Stimulated activated CD4-positive, alpha-beta T cell treated with anti-CD3 and anti-CD28 coated beads, Interleukin-4, amount 100 ng/mL, for 48 hours (primary cell): ENCODE measurements at regions not wholly inside any gene's neighbourhood (a gene's known extent, or its start where the extent isn't known, plus 50 kb on each side); places are given as distances from the start of the nearest gene placed in this dataset.

ENCODE experiments used
- DNase-seq, 2 donors: peaks; one replicate each; pipeline ENCODE4 v3.0.0-alpha.2; 2020; ENCODE audit warnings: low read depth in 2 of 2

DNA sequence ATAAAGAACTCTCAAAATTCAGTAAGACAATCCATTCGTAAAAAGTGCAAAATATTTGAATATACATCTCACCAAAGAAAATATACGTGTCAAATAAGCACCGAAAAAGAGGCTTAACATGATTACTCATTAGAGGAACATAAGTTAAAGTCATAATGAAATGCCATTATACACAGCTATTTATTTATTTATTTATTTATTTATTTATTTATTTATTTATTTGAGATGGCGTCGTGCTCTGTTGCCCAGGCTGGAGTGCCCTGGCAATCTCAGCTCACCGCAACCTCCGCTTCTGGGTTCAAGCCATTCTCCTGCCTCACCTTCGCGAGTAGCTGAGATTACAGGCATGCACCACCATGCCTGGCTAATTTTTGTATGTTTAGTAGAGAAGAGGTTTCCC, 203.6 kb upstream of the UBASH3B start:
- DNase-seq = no peak

DNA sequence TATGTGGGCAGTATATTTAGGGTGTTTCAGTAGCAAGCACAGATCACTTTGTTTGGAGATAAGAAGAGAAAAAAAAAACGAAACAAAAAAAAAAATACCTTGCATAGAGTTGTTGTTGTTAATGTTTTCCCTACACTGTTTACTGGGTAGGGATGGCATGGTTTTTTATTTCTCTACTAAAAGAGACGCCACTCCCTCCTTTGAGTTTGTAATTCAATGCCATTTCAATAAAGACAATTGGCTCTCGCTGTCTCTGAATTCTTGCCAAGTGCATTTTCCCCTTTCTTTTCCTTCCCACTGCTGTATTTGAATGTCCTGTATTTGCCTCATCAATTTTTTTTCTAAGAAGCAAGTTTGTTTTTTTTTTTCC, 213.9 kb upstream of the UBASH3B start:
- no peak for DNase-seq

DNA sequence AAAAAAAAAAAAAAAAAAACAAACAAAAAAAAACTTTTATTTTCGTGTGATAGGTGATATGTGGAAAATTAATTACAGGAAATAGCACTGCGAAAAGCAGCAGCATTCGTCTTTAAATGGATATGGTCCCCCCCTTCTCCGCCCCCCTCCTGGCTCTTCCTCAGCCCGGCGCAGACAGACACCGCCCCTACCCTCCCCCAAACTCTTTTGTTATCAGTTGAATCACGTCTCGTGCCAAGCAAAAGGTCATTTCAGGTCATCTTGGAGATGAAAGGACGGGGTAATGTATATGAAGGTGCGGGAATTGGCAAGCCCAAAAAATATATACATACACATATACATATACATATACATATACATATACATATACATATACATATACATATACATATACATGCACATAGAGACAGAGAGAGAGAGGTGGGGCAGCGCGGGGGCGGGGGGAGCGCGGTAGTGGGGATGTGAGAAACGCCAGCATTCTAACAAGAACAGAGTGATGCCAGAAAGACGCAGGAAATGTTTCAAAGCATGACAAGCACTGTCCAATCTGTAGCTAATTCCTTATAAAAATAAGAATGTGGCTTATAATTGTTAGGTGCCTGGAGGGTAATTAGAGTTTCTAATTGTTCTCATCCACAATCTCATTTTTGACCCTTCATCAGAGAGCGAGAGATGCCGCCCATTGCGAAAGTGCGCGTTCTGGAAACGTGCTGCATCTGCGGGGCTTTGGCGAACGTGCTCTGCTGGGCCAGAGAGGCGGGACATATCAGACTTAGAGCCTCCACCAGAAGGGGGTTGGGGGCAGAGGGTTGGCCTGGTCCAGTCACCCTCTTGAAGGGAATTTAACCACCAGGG, 214.5 kb upstream of the UBASH3B start:
- no peak for DNase-seq

DNA sequence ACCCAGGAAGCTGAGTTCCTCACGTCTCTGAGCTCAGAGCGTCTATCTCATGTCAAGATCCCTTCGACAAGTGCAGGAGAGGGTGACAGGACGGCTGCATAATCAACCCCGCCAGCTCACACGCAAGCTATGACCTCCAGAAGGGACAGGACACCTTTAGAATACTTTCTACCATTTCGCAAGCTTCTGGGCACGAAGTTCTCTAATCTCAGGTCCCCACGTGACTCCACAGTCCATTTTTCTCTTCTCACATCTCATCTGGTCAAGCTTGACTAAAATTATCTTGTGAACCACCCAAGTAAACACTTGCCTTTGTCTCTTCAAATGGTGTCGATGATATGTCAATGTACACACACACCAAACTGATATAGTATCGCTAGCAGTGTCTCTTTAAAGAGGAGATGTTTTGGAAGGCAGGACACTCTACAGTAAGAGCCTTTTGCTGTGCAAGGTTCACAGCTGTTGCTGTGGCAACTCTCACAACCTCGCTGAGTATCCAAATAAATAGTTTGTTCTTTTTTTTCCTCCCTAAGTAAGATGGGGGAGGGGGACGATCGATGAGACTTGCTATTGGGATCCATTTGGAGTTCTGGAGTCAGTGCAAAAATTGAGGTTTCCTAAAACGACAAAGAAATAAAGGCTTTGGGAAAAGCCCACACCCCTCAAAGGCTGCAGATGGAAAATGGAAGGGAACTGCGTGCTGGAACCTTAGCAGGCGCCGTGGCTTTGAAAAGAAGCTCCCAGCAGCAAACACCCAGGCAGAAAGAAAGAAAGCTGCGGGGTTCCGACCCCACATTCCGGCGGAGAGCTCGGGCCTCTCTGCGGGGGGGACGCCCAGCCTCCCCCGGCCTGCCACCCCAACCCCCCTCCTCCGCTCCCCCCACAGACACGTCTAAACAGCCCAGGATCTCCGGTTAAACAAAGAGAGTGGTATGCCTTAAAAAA, 215.4 kb upstream of the UBASH3B start:
- DNase-seq = no peak

DNA sequence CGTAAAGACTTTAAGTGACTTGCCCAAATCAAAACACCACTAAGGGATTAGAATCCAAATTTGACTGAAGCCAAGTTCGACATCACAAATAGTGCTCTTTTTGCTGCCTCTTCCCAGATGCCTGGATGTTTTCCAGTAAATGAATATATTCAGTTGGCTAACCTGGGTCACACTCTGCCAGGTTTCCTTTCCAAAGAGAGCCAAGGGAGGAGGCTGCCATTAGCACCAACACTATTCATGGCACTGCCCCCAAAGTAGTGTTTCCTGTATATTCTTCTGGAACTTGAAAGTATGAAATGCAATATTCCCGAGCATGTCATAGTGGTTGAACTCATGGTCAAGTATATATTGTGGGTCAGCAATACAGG, 219.3 kb upstream of the UBASH3B start:
- DNase-seq = no peak

DNA sequence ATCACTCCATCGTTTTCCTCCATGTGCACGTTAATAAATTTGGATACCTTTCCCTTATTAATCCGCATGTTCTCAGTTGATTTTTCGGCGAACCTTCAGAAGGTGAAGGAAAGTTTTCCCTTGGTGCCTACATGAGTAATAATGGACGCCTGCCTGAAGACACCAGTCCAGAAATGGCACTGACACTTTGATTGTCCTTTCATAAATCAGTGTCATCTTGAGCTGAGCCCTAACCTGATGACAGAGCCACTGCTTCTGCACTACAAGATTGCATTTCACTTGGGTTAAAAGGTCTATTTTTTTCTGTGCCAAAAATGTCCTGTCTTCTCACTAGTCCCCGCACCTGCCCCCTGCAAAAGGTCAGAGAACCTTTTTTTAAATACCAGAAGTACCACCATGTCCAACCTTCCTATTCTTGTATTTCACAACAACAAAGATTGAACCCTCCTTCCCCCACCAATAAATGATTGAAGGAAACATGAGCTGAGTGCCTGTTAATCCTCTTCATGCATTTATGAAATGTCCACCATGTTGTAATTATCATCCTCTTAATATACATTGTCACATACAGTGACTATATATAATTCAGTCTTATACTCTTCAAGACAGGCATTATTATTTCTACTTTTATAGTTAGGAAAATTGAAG, 219.9 kb upstream of the UBASH3B start:
- no peak for DNase-seq

DNA sequence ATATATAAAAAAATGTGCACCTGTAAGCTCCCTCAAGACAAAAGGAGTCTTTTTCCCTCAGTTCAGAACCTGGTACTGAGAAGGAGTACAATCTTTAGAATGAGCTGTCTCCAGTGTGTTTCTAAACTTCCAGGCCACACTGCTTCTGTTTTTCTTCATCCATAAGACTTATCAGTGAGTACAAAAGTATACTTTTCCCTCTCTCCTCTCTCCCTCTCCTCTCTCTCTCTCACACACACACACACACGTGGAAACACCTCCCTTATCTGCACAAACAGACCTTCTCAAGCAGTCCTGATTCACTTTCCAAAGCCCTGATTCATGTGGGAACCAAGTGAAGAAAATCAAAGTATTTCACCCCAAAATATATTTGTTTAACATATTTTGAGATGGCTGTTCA, 220.7 kb upstream of the UBASH3B start:
- no peak for DNase-seq

DNA sequence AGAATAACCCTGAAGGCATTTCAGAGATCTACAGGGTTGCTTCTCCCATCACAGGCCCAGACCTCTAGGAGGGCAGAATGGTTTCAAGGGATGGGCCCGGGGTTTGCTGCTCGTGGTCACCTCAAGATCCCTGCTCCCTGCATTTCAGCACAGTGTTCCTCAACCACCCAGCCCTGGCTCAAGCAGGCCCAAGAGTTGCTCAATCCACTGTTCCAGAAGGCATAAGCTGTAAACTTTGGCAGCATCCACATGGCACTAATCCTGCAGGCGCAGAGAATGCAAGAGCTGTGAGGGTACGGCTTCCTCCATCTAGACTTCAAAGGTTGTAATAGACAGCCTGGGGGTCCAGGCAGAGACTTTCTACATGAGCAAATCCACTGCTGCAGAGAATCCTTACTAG, 225.0 kb upstream of the UBASH3B start:
- DNase-seq = no peak

DNA sequence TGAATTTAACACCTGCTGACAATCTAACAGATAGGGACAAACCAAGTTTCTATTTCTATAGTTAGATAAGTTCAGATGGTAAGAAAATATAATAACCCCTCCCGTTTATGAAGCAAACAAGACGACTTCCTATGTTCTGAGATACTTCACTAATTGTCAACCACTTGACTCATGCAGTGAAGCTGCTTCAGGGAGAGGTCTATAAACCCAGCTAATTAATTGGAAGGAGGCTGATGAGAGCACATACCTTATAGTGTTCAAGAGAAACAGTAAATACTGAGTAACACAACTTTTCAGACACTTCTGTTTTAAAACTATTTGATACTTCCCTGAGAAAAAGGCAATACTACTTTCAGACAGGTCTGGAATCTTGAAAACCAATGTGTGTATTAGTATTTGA, 229.4 kb upstream of the UBASH3B start:
- DNase-seq = no peak

DNA sequence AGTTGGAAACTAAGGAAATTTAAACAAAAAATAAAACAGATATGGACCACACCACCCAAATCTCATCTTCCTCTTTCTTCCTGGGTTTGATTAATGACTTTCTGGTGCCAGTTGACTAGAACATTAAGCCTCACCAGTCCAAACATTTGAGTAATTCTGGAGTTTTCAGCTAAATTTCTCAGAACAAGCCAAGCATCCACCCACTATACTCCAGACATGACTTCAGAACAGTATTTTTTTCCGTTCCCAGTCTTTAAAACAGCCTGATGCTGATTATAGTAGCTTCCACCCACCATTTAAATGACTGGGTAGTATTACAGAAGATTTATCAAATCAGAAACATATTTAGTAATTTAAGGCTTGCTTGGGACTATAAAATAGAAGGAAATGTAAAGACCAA, 230.9 kb upstream of the UBASH3B start:
- no peak for DNase-seq

DNA sequence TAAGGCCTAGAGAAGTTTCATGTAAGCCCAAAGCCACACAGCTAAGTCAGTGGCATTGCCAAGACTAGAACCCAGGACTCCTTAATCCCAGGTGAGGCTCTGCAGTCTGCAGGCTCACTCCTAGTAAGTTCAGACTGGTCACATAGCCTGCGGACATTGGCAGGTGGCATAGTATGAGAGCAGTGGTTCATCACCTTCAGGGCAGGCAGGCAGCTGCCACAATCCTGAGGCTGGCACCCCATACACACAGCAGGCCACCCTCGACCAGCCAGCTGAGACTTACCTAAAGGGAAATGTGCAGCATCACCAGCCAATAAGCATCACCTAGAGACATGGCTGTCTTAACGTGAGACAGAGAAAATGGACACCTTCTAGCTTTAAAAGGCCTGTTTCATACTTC, 231.6 kb upstream of the UBASH3B start:
- DNase-seq = no peak

DNA sequence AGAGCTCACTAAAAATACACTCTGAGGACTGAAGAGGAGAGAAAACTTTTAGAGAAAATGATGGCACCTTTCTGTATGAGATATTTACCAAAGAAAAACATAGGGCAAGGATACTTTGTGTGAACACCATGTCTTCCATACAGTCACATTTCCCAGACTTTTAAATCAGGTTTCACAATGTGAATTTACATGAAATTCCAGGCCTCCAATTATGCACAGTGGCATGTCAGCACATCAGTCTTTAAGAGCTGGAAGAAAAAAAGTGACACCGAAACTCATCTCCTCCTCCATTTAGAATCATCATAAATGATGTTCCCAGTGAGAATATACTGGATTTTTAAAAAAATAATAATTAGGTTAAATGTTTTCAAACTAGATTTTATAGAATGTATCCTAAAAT, 232.2 kb upstream of the UBASH3B start:
- DNase-seq = no peak

DNA sequence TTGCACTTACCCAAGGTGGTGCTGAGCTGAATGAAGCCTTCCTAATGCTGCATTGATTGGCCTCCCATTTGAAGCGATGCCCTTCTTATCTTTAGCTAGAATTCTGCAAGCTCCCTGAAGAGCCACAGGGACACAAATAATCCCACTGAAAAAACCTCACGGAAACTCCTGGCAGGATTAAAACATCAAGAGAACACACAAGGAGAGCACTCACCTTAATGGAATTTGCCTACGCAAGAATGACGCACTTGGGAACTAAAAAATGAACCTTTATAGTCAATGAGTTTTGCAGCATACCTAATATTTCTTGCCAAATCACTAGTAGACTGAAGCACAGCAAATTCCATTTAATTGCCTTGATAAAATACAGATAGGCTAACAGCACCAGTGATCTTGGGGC, 232.8 kb upstream of the UBASH3B start:
- DNase-seq = no peak

DNA sequence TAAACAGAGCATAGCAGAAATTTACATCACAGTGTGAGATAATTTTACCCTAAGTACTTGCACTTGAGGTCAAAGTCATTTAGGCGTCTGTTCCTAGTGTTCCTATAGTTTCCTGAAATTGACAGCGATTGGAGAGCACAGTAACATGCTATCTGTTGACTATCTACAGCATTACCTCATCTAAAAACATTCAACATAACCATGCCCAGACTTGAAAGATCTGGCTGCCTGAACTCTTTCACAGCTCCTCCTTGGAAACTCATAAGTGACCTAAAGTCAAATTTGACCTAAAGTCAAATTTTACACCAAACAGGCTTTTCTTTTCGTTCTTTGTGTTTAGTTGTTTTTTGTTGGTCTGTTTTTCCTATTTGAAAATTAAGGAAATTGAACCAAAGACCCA, 233.8 kb upstream of the UBASH3B start:
- no peak for DNase-seq

DNA sequence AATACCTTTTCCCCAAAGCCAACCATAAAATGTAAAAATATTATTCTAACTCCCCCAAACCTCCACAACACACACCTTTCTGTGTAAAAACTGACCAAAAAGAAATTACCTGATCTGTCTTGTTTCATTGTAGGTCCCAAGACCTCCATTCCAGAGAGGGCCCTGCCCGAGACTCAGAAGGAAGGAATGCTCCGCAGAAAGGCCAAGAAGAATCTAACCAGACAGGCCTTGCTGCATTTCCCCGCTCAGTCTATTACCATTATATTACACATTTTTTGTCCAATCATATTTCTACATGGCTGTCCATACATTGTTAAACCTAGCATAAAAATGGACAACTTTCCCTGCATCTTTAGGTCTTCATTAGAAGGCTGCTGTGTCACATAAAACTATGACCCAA, 237.5 kb upstream of the UBASH3B start:
- DNase-seq = no peak

DNA sequence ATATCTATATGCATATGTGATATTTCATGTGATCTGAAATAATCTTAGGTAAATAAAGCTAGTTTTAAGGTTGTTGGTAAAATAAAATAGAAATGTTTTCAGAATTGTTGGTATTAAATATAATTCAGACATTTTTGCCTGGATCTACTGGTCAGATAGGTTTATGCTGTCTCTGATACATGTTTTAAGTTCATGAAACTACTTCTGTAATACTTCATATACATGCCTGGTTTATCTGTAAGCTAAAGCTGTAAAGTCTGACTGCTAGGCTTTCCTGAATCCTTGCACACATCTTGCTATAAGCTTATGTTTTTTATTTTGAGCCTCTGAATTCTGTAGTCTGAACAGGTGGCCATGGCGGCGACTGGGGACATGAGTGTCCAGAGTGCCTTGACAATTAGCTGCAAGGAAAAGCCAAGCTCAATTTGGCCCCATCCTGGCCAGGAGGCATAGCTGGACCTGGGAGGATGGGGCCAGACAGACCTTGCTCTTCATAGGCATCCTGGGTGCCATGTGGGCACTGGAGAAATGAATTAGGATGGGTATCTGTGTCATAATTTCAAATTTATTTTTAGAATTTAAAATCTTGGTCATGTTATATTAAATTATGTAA, 241.0 kb upstream of the UBASH3B start:
- no peak for DNase-seq

DNA sequence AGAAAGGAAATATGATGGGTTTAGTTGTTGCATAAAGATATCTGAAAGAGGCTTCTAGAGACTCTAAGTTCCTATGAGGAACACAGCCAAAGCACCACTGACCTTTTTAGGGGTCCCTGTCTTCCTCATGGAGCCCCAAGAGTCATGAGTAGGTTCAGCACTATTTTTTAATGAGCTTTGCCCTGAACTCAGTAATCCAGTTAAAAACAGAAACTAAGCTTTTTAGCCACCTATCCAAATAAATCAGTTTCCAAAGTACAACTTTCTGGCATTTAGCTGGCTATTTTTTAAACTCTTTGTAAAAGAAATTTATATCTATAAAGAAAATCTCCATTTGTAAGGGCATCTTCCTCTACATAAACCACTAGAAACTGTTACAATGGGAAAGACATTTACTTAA, 241.8 kb upstream of the UBASH3B start:
- no peak for DNase-seq

DNA sequence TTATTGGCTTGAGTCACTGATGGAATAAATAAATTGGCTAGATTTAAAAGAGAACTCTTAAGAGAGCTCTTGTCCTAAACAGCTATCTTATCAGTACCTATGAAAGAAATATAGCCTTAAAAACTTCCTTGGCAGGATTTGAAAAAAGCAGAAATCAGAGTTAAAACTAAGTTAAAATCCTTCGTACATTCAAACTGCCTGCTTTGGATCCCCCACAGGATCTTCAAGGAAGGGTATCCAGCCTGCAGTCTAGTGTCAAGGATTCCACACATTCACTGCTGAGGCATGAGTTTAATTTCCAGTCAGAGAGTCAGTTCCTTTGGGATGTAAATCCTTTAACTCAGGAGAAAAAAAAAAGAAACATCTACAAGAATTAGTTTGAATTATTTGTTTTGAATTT, 242.9 kb upstream of the UBASH3B start:
- no peak for DNase-seq

DNA sequence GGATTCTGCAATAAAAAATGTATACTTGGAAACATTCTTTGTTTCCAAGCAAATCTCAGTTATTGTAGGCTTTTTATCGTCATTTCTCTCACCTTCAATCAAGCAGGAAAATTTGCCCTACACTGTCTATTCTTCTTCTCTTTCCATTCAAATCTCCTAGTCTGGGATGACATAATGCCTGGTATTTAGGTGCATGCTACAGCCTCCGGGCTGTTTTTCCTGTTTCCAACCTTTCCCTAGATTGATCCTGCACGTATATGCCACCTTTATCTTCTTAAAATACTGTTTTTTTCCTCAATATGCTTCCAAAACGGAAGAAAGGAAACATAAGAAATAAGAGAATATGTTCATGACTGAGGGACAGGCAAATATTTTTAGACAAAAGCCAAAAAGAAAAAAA, 249.1 kb upstream of the UBASH3B start:
- DNase-seq = no peak

DNA sequence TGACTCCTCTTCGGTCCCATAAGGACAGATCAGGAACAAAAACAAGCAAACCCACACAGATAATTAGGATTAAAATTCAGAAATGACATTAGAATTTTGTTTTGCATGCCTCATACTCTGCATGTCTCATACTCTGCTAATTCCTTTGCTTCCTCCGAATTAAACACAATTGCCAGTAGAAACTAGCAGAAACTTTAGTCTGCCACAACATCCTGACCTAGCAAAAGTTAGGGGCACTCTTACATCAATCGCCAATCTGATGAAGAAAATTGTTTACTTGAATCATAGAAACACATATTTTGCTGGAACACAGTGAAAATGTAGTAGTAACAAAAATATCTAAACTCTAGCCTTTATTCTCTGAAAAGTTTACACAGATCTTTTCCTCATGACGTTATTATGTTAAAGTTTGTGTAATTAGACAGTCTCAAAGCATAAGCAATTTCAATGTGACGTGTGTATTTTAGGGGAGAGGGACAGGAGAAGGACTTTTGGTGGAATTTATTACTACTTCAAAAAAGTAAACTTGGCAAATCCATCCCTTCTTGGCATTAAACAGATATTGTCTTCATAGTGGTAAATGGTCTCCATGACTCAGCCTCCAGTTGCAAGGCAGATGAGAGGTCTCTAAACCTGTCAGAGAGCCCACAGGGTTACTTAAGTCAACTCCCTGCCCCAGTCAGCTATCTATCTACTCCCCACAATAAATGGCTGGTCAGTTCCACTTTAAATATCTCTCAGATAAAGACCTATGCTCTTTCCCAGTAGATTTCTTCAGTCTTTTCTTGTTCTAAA, 249.8 kb upstream of the UBASH3B start:
- no peak for DNase-seq

DNA sequence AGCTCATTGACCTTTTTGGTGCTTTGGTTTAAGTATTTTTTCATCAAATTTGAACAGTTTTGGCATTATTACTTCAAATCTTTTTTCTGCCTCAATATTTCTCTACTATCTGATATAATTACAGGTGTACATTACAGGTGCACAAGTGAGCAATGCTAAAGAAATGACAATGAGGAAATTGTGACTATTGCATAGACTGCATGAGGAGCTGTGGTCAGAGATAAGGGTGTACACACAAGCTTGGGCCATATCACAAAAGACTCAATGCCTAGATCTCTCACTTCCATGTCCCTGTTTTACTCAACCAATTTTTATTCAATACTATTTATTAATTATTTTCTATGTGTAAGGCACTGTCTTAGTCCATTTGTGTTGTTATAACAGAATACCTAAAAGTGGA, 251.0 kb upstream of the UBASH3B start:
- DNase-seq = no peak
